NCI-H2171 (cell line): ENCODE measurements at regions not wholly inside any gene's neighbourhood (a gene's known extent, or its start where the extent isn't known, plus 50 kb on each side); places are given as distances from the start of the nearest gene placed in this dataset.

Source experiments
- DNase-seq: peaks from one replicate; lab custom pipeline; 2025; lab: John Stamatoyannopoulos, UW

GRCh38 chr3:193850084-193850619 is 257.1 kb downstream of the OPA1 start:
- no peak for DNase-seq

GRCh38 chr3:193851428-193851847 is 258.4 kb downstream of the OPA1 start:
- no peak for DNase-seq

- peak; percentile 7 for DNase-seq
These were observed 259.1 kb downstream of the OPA1 start for GRCh38 chr3:193851941-193852674.

- DNase-seq: no peak
These were observed 259.9 kb downstream of the OPA1 start for GRCh38 chr3:193852901-193853300.

- no peak for DNase-seq
These were observed 260.7 kb downstream of the OPA1 start for GRCh38 chr3:193853511-193854219.

GRCh38 chr3:193857996-193858395 is 265.0 kb downstream of the OPA1 start:
- DNase-seq: no peak

GRCh38 chr3:193859195-193859594 is 266.2 kb downstream of the OPA1 start:
- DNase-seq: no peak

- DNase-seq: no peak
These were observed 268.0 kb downstream of the OPA1 start for GRCh38 chr3:193861012-193861411.

GRCh38 chr3:193862843-193863242 is 269.8 kb downstream of the OPA1 start:
- DNase-seq: no peak

GRCh38 chr3:193863657-193864357 is 270.8 kb downstream of the OPA1 start:
- no peak for DNase-seq

GRCh38 chr3:193865339-193865738 is 270.6 kb upstream of the HES1 start:
- no peak for DNase-seq

GRCh38 chr3:193865896-193866480 is 270.0 kb upstream of the HES1 start:
- DNase-seq: no peak

- no peak for DNase-seq
These were observed 267.4 kb upstream of the HES1 start for GRCh38 chr3:193868590-193868989.

- DNase-seq: no peak
These were observed 266.4 kb upstream of the HES1 start for GRCh38 chr3:193869221-193870201.

- DNase-seq: no peak
These were observed 265.4 kb upstream of the HES1 start for GRCh38 chr3:193870376-193871219.

GRCh38 chr3:193871220-193871485 is 264.8 kb upstream of the HES1 start:
- DNase-seq: no peak

- no peak for DNase-seq
These were observed 263.6 kb upstream of the HES1 start for GRCh38 chr3:193872265-193872753.

- DNase-seq: no peak
These were observed 262.3 kb upstream of the HES1 start for GRCh38 chr3:193873426-193874201.

- DNase-seq: no peak
These were observed 261.4 kb upstream of the HES1 start for GRCh38 chr3:193874512-193874911.
